ENCODE measurements at regions not wholly inside any gene's neighbourhood (a gene's known extent, or its start where the extent isn't known, plus 50 kb on each side); places are given as distances from the start of the nearest gene placed in this dataset.

- Histone ChIP-seq H3K36me3 (ENCODE audit: control insufficient read depth in 2 of 2, extremely low read depth in 1 of 2, insufficient read depth in 2 of 2, low read length in 2 of 2) (no peaks in the 10 kb centered on the region), H3K27me3 (ENCODE audit: control insufficient read depth, extremely low read depth, insufficient read depth, low read length) (peaks cover 8% of the 10 kb centered on the region), H3K79me2 (ENCODE audit: control insufficient read depth, insufficient read depth, low read length) (no peaks in the 10 kb centered on the region), H3K4me1 (ENCODE audit: control insufficient read depth, extremely low read depth, insufficient read depth, low read length) (no peaks in the 10 kb centered on the region), H3K4me3 (ENCODE audit: control insufficient read depth in 2 of 3, extremely low read depth in 1 of 3, insufficient read depth in 2 of 3, low read depth in 1 of 3, low read length in 3 of 3) (no peak overlapping the region), H2AFZ (ENCODE audit: control insufficient read depth, low read length) (no peak overlapping the region), H3K27ac (ENCODE audit: control insufficient read depth, insufficient read depth, low read length) (no peak overlapping the region), H3K9me3 (ENCODE audit: control insufficient read depth, low read depth, low read length) (no peaks in the 10 kb centered on the region), H4K20me1 (ENCODE audit: control insufficient read depth, extremely low read depth, insufficient read depth, low read length) (no peaks in the 10 kb centered on the region), H3K9ac (ENCODE audit: control insufficient read depth, extremely low read depth, insufficient read depth, low read length) (no peak overlapping the region), H3K4me2 (ENCODE audit: control insufficient read depth, extremely low read depth, insufficient read depth, low read depth, low read length) (no peak overlapping the region), H3K9me1 (ENCODE audit: control insufficient read depth, extremely low read depth, insufficient read depth, low read length) (no peaks in the 10 kb centered on the region)
- DNase-seq (ENCODE audit: low read depth, low spot score) (no peak), FAIRE-seq (no peak)
- dilution Hi-C loops (cut with MboI; ENCODE audit: extremely low pct_ligation_motif_present, low sequenced_read_pairs), result no loop called here
- no peak for TF ChIP-seq EZH2 (IDR thresholded peaks at IDR 0.05; ENCODE audit: low read length)
- TF ChIP-seq, protein P1, sequence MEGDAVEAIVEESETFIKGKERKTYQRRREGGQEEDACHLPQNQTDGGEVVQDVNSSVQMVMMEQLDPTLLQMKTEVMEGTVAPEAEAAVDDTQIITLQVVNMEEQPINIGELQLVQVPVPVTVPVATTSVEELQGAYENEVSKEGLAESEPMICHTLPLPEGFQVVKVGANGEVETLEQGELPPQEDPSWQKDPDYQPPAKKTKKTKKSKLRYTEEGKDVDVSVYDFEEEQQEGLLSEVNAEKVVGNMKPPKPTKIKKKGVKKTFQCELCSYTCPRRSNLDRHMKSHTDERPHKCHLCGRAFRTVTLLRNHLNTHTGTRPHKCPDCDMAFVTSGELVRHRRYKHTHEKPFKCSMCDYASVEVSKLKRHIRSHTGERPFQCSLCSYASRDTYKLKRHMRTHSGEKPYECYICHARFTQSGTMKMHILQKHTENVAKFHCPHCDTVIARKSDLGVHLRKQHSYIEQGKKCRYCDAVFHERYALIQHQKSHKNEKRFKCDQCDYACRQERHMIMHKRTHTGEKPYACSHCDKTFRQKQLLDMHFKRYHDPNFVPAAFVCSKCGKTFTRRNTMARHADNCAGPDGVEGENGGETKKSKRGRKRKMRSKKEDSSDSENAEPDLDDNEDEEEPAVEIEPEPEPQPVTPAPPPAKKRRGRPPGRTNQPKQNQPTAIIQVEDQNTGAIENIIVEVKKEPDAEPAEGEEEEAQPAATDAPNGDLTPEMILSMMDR (optimal IDR thresholded peaks at IDR 0.05 in 1 of 3, IDR thresholded peaks at IDR 0.05 in 1 of 3, conservative IDR thresholded peaks at IDR 0.05 in 1 of 3; ENCODE audit: extremely low read depth in 1 of 3, insufficient read depth in 2 of 3, low read length in 3 of 3), result no peak
Observed at GRCh38 chr10:93211991-93212390, 138.3 kb downstream of the CYP26A1 start.

DNA sequence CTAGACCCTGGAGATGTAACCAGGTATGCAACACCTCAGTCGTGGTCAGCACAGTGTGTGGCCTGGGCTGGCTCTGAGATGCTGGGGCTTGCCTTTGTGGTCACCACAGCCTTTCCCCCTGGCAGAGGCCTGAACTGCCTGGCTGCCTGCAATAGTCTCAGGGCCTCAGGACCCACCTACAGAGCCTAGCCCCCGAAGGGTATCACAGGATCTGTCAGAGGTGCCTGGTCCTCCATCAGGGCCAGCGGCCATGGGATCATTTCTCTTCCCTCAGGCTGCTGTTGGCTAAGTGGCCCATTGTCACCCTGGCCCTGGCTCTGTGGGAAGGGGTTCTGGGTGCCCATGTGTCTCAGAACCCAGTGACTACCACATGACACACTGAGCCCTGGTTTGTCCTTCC is 141.6 kb downstream of the CYP26A1 start:
- Histone ChIP-seq H3K9ac (ENCODE audit: control insufficient read depth, extremely low read depth, insufficient read depth, low read length) (no peak overlapping the region), H3K79me2 (ENCODE audit: control insufficient read depth, insufficient read depth, low read length) (no peaks in the 10 kb centered on the region), H3K27ac (ENCODE audit: control insufficient read depth, insufficient read depth, low read length) (no peak overlapping the region), H3K9me3 (ENCODE audit: control insufficient read depth, low read depth, low read length) (no peaks in the 10 kb centered on the region), H3K4me3 (ENCODE audit: control insufficient read depth in 2 of 3, extremely low read depth in 1 of 3, insufficient read depth in 2 of 3, low read depth in 1 of 3, low read length in 3 of 3) (no peak overlapping the region), H3K4me2 (ENCODE audit: control insufficient read depth, extremely low read depth, insufficient read depth, low read depth, low read length) (no peak overlapping the region), H2AFZ (ENCODE audit: control insufficient read depth, low read length) (no peak overlapping the region), H3K27me3 (ENCODE audit: control insufficient read depth, extremely low read depth, insufficient read depth, low read length) (peaks cover 8% of the 10 kb centered on the region), H4K20me1 (ENCODE audit: control insufficient read depth, extremely low read depth, insufficient read depth, low read length) (no peaks in the 10 kb centered on the region), H3K36me3 (ENCODE audit: control insufficient read depth in 2 of 2, extremely low read depth in 1 of 2, insufficient read depth in 2 of 2, low read length in 2 of 2) (no peaks in the 10 kb centered on the region), H3K4me1 (ENCODE audit: control insufficient read depth, extremely low read depth, insufficient read depth, low read length) (no peaks in the 10 kb centered on the region), H3K9me1 (ENCODE audit: control insufficient read depth, extremely low read depth, insufficient read depth, low read length) (no peaks in the 10 kb centered on the region)
- dilution Hi-C loops (cut with MboI; ENCODE audit: extremely low pct_ligation_motif_present, low sequenced_read_pairs), result no loop called here
- no peak for DNase-seq (ENCODE audit: low read depth, low spot score)
- no peak for FAIRE-seq
- TF ChIP-seq, protein P1 (optimal IDR thresholded peaks at IDR 0.05 in 1 of 3, IDR thresholded peaks at IDR 0.05 in 1 of 3, conservative IDR thresholded peaks at IDR 0.05 in 1 of 3; ENCODE audit: extremely low read depth in 1 of 3, insufficient read depth in 2 of 3, low read length in 3 of 3), result no peak
- no peak for TF ChIP-seq EZH2 (IDR thresholded peaks at IDR 0.05; ENCODE audit: low read length)

All from keratinocyte (primary cell).